ENCODE measurements at regions not wholly inside any gene's neighbourhood (a gene's known extent, or its start where the extent isn't known, plus 50 kb on each side); places are given as distances from the start of the nearest gene placed in this dataset.

GRCh38 chrX:39739585-39739984 is 358.2 kb downstream of the BCOR start:
- Histone ChIP-seq H3K4me3 (no peak overlapping the region), H3K27ac (no peak overlapping the region), H3K4me1 (no peaks in the 10 kb centered on the region), H3K36me3 (no peaks in the 10 kb centered on the region), H3K9me3 (no peaks in the 10 kb centered on the region), H3K27me3 (no peaks in the 10 kb centered on the region)
- TF ChIP-seq CTCF (IDR thresholded peaks at IDR 0.05) = no peak
- no peak for TF ChIP-seq POLR2A (IDR thresholded peaks at IDR 0.05)
- DNase-seq = no peak
- intact Hi-C loops (cut with DNase I; ENCODE audit: low total_unique reads) = no loop called here

- no peak for DNase-seq
- Histone ChIP-seq H3K27ac (no peak overlapping the region), H3K36me3 (no peaks in the 10 kb centered on the region), H3K4me3 (no peak overlapping the region), H3K27me3 (no peaks in the 10 kb centered on the region), H3K9me3 (no peaks in the 10 kb centered on the region), H3K4me1 (no peaks in the 10 kb centered on the region)
- no peak for TF ChIP-seq POLR2A (IDR thresholded peaks at IDR 0.05)
- no peak for TF ChIP-seq CTCF (IDR thresholded peaks at IDR 0.05)
- intact Hi-C loops (cut with DNase I; ENCODE audit: low total_unique reads) = no loop called here
Measured at GRCh38 chrX:39740078-39740477, 357.7 kb downstream of the BCOR start.

GRCh38 chrX:39741904-39742303 is 355.9 kb downstream of the BCOR start:
- H3K36me3 ChIP-seq = no peaks in the 10 kb centered on the region
- no peak for DNase-seq
- intact Hi-C loops (cut with DNase I; ENCODE audit: low total_unique reads) = no loop called here
- H3K27me3 ChIP-seq = no peaks in the 10 kb centered on the region
- no peak for TF ChIP-seq POLR2A (IDR thresholded peaks at IDR 0.05)
- TF ChIP-seq CTCF (IDR thresholded peaks at IDR 0.05) = no peak
- H3K9me3 ChIP-seq = no peaks in the 10 kb centered on the region
- no peak overlapping the region for H3K27ac ChIP-seq
- H3K4me1 ChIP-seq = no peaks in the 10 kb centered on the region
- H3K4me3 ChIP-seq = no peak overlapping the region

GRCh38 chrX:39745818-39746217 is 351.9 kb downstream of the BCOR start:
- intact Hi-C loops (cut with DNase I; ENCODE audit: low total_unique reads) = no loop called here
- no peaks in the 10 kb centered on the region for H3K9me3 ChIP-seq
- no peaks in the 10 kb centered on the region for H3K4me1 ChIP-seq
- H3K27ac ChIP-seq = no peak overlapping the region
- H3K4me3 ChIP-seq = no peak overlapping the region
- TF ChIP-seq POLR2A (IDR thresholded peaks at IDR 0.05) (no peak), CTCF (IDR thresholded peaks at IDR 0.05) (no peak)
- no peaks in the 10 kb centered on the region for H3K36me3 ChIP-seq
- H3K27me3 ChIP-seq = no peaks in the 10 kb centered on the region
- no peak for DNase-seq

- H3K27me3 ChIP-seq = no peaks in the 10 kb centered on the region
- no peaks in the 10 kb centered on the region for H3K9me3 ChIP-seq
- DNase-seq = no peak
- intact Hi-C loops (cut with DNase I; ENCODE audit: low total_unique reads) = no loop called here
- no peaks in the 10 kb centered on the region for H3K4me1 ChIP-seq
- TF ChIP-seq POLR2A (IDR thresholded peaks at IDR 0.05) (no peak), CTCF (IDR thresholded peaks at IDR 0.05) (no peak)
- no peaks in the 10 kb centered on the region for H3K36me3 ChIP-seq
- H3K4me3 ChIP-seq = no peak overlapping the region
- no peak overlapping the region for H3K27ac ChIP-seq
Measured at GRCh38 chrX:39749135-39749534, 348.6 kb downstream of the BCOR start.

All from uterus (tissue), 3 donors.